Esophagus squamous epithelium (tissue), 5 donors: ENCODE measurements at regions not wholly inside any gene's neighbourhood (a gene's known extent, or its start where the extent isn't known, plus 50 kb on each side); places are given as distances from the start of the nearest gene placed in this dataset.

ENCODE experiments used
- DNase-seq: peaks from one replicate; lab custom pipeline; 2025; lab: John Stamatoyannopoulos, UW
- H3K27ac ChIP-seq, 4 donors: fragments of 200-600 bp; sonication (generic); one replicate each; pipeline ENCODE4 v1.5.1; 2016 to 2019; ENCODE audit warnings: mild to moderate bottlenecking in 1 of 4
- H3K27me3 ChIP-seq, 4 donors: fragments of 200-600 bp; sonication (generic); 1 replicate in 3 of 4; 2 replicates in 1 of 4; pipeline versions ENCODE4 v1.5.1 to v1.6.0; 2017 to 2021; ENCODE audit warnings: antibody characterized with exemption in 1 of 4
- H3K36me3 ChIP-seq, 3 donors: fragments of 200-600 bp; sonication (generic); one replicate each; pipeline ENCODE4 v1.5.1; 2016 to 2019
- H3K4me1 ChIP-seq, 3 donors: fragments of 200-600 bp; sonication (generic); one replicate each; pipeline ENCODE4 v1.5.1; 2017 to 2019
- H3K4me3 ChIP-seq, 4 donors: fragments of 200-600 bp; sonication (generic); 1 replicate in 3 of 4; 2 replicates in 1 of 4; pipeline ENCODE4 v1.5.1; 2016 to 2019; ENCODE audit warnings: mild to moderate bottlenecking in 2 of 4, moderate library complexity in 1 of 4
- H3K9me3 ChIP-seq, 3 donors: fragments of 200-600 bp; sonication (generic); one replicate each; pipeline ENCODE4 v1.5.1; 2016 to 2019
- POLR2A ChIP-seq, 4 donors: fragments of 450-650 bp; IDR thresholded peaks; one replicate each; pipeline ENCODE4 v1.6.1; 2017; ENCODE audit warnings: antibody characterized with exemption in 4 of 4, mild to moderate bottlenecking in 4 of 4, moderate library complexity in 3 of 4
- WGBS, 2 donors: methylation state at CpG; one replicate each; pipeline ENCODE4 v1.1.5; 2018; 5-methylcytosine and 5-hydroxymethylcytosine counted together
- intact Hi-C: fragments of 100-400 bp; cut with DNase I; formaldehyde crosslinking; loops from one replicate; pipeline ENCODE4 v1.15.0; 2022
- TF ChIP-seq, protein P1 (sequence below), 6 experiments: fragments of 450-650 bp in 4 of 6; fragments of 200-600 bp in 2 of 6; sonication (generic) in 2 of 6; IDR thresholded peaks; one replicate each; pipeline ENCODE4 v1.5.1; 2016 to 2019; ENCODE audit warnings: antibody characterized with exemption in 6 of 6, mild to moderate bottlenecking in 4 of 6, moderate library complexity in 4 of 6
- donor health status: DM: yes; HTN: yes; CAD: no.

GRCh38 chr2:158043181-158043948 is 58.3 kb upstream of the UPP2 start:
- peak overlapping the region in 2 of 4 donors; percentile 21 to 37 for H3K27ac ChIP-seq
- WGBS, 2 donors: 82 to 83% methylated on average over 5 of the region's 5 CpGs
- intact Hi-C loops: no loop called here

GRCh38 chr2:158042666-158043065 is 59.0 kb upstream of the UPP2 start:
- Histone ChIP-seq H3K27me3 (no peaks in the 10 kb centered on the region), H3K27ac (peak overlapping the region in 2 of 4 donors; percentile 21 to 37), H3K9me3 (no peaks in the 10 kb centered on the region), H3K4me3 (no peak overlapping the region), H3K36me3 (no peaks in the 10 kb centered on the region), H3K4me1 (no peaks in the 10 kb centered on the region)
- intact Hi-C loops: no loop called here
- TF ChIP-seq, protein P1, sequence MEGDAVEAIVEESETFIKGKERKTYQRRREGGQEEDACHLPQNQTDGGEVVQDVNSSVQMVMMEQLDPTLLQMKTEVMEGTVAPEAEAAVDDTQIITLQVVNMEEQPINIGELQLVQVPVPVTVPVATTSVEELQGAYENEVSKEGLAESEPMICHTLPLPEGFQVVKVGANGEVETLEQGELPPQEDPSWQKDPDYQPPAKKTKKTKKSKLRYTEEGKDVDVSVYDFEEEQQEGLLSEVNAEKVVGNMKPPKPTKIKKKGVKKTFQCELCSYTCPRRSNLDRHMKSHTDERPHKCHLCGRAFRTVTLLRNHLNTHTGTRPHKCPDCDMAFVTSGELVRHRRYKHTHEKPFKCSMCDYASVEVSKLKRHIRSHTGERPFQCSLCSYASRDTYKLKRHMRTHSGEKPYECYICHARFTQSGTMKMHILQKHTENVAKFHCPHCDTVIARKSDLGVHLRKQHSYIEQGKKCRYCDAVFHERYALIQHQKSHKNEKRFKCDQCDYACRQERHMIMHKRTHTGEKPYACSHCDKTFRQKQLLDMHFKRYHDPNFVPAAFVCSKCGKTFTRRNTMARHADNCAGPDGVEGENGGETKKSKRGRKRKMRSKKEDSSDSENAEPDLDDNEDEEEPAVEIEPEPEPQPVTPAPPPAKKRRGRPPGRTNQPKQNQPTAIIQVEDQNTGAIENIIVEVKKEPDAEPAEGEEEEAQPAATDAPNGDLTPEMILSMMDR (IDR thresholded peaks at IDR 0.05): no peak
- no peak for TF ChIP-seq POLR2A (IDR thresholded peaks at IDR 0.05)
- 67 to 73% methylated on average over 3 to 6 of the region's 6 CpGs for WGBS, 2 donors
- DNase-seq: no peak

More at GRCh38 chr2:158043181-158043948, 58.3 kb upstream of the UPP2 start:
- Histone ChIP-seq H3K27me3 (no peaks in the 10 kb centered on the region), H3K4me1 (no peaks in the 10 kb centered on the region), H3K4me3 (no peak overlapping the region), H3K9me3 (no peaks in the 10 kb centered on the region), H3K36me3 (no peaks in the 10 kb centered on the region)
- TF ChIP-seq POLR2A (IDR thresholded peaks at IDR 0.05): no peak
- TF ChIP-seq, protein P1 (IDR thresholded peaks at IDR 0.05): no peak
- no peak for DNase-seq

DNA sequence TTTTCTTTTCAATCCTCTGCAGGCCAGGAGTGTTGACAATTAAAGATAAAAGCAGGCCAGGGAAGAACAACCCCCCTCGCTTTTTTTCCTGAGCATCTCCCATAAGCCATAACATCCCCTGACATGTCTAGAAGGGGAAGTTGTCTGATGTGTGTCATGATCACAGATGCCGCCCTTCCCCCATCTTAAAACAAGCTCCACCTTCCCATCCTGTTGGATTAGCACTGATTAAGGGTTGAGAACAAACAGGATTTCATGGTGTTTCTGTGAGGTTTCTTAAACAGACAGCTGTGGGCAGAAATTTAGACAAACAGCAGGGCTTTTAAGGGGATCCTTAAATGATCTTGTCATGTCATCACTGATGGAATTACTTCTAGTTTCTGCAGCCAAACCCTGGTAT is 59.4 kb upstream of the UPP2 start:
- Histone ChIP-seq H3K4me1 (no peaks in the 10 kb centered on the region), H3K36me3 (no peaks in the 10 kb centered on the region), H3K4me3 (no peak overlapping the region), H3K27me3 (no peaks in the 10 kb centered on the region), H3K9me3 (no peaks in the 10 kb centered on the region), H3K27ac (peak overlapping the region in 1 of 4 donors; percentile 37)
- intact Hi-C loops: no loop called here
- TF ChIP-seq POLR2A (IDR thresholded peaks at IDR 0.05): no peak
- TF ChIP-seq, protein P1 (IDR thresholded peaks at IDR 0.05): no peak
- 58 to 92% methylated on average over 2 of the region's 2 CpGs for WGBS, 2 donors
- DNase-seq: no peak

- no peak for DNase-seq
- H3K27ac ChIP-seq: no peak overlapping the region
- 84 to 92% methylated on average over 2 of the region's 2 CpGs for WGBS, 2 donors
- intact Hi-C loops: no loop called here
- H3K27me3 ChIP-seq: no peaks in the 10 kb centered on the region
- H3K9me3 ChIP-seq: no peaks in the 10 kb centered on the region
- no peak overlapping the region for H3K4me3 ChIP-seq
- H3K4me1 ChIP-seq: no peaks in the 10 kb centered on the region
- TF ChIP-seq, protein P1 (IDR thresholded peaks at IDR 0.05): no peak
- no peak for TF ChIP-seq POLR2A (IDR thresholded peaks at IDR 0.05)
- no peaks in the 10 kb centered on the region for H3K36me3 ChIP-seq
Measured at GRCh38 chr2:158041400-158041799, 60.3 kb upstream of the UPP2 start.

GRCh38 chr2:158038901-158039300 is 62.8 kb upstream of the UPP2 start:
- intact Hi-C loops: no loop called here
- no peaks in the 10 kb centered on the region for H3K4me1 ChIP-seq
- no peak for DNase-seq

More at GRCh38 chr2:158038901-158039300, 62.8 kb upstream of the UPP2 start:
- Histone ChIP-seq H3K27me3 (no peaks in the 10 kb centered on the region), H3K4me3 (no peak overlapping the region), H3K27ac (no peak overlapping the region), H3K36me3 (no peaks in the 10 kb centered on the region), H3K9me3 (no peaks in the 10 kb centered on the region)
- 86 to 95% methylated on average over 5 of the region's 5 CpGs for WGBS, 2 donors
- TF ChIP-seq, protein P1 (IDR thresholded peaks at IDR 0.05): no peak
- TF ChIP-seq POLR2A (IDR thresholded peaks at IDR 0.05): no peak
